Posterior cingulate gyrus (tissue), 11 donors: ENCODE measurements at regions not wholly inside any gene's neighbourhood (a gene's known extent, or its start where the extent isn't known, plus 50 kb on each side); places are given as distances from the start of the nearest gene placed in this dataset.
A peak's percentile ranks its signal among the peaks of the same experiment; 100 is the strongest.
"Not testable (repeated sequence)": the region's sequence is repeated elsewhere in the genome, so short reads cannot be mapped to it uniquely, and the experiment has no call there.

Experiments
- DNase-seq, 10 donors: peaks; one replicate each; pipeline versions ENCODE4 v3.0.0 to v3.0.0-alpha.2; 2020 to 2021; ENCODE audit warnings: mixed read lengths in 3 of 10
- intact Hi-C: fragments of 100-400 bp; cut with DNase I; formaldehyde crosslinking; loops from one replicate; pipeline ENCODE4 v1.15.1; 2023

DNA sequence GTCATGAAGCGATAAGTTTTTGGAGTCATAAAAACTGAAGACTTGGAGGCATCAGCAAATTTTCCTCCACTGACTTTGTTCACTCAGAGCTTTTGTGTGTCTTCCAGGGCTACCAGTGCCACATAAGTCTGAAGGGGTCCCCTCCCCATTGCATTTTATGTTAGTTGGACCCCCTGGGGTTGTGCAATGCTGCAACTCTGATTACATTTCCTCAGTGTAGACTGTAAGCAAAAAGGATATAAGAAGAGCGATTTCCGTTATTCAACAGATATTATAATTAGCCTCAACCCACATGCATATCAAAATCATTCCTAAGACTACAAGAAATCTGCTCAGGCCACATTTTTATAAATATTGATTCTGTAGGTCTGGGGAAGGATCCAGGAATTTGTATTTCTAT, 324.0 kb downstream of the TDRD3 start:
- intact Hi-C loops: no loop called here

DNA sequence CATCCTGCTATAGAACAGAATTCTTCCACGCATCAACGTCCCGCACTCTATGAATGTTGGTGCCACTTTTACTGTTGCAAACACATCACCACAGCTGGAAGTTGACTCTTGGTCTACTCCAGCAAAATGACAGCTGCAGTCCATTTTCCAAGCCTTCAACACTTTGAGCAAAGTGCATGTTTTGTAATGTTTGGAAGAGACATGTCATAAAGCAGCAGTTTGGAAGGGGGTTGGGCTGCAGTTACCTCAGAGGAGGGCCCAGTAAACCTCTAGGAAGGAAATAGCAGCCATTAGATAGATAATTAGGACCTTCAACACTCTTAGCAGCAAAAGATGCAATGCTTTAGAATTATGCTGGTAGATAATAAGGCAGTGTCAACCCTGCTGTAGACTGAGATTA, 323.6 kb downstream of the TDRD3 start:
- intact Hi-C loops: no loop called here
- no peak for DNase-seq

More for the DNA sequence above, 324.0 kb downstream of the TDRD3 start:
- no peak for DNase-seq

DNA sequence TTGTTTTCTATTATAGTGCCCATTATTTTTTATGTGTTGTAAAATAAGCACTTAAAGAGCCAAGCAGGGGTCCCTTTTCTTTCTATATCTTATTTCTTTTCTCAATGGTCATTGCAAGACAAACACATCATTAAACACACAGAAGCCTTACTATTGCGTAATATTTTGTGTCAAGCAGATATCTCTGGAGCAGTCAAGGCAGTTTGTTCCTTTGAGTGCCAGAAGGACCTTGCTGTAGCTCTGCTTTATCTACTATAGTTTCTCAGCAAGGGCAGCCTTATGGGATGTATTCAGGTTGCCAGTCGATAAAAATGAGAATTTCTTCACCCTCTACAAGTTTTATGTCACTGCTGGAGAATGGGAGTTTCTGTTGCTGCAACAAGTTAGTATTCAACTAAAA, 319.3 kb downstream of the TDRD3 start:
- intact Hi-C loops: no loop called here
- no peak for DNase-seq

- DNase-seq: no peak
- intact Hi-C loops: no loop called here
Observed at GRCh38 chr13:60707878-60708277, 310.9 kb downstream of the TDRD3 start.

DNA sequence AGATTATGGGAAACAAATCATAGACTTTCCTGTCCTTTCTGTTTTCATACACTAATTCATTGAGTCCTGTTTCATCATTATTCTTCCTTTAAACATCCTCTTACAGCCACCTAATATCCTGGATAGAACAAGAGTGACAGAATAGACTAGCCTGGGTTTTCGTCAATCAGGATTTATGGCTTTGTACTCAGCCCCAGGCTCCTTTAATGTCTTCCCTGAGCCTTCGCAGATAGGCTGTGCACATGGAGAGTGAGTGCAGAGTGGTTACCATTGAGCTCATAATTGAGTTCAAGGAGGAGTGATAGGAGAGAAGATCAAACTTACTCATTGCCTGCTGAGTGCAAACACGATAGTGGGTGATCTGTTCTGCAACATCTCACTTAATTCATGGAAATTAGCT, 304.9 kb downstream of the TDRD3 start:
- intact Hi-C loops: no loop called here
- no peak for DNase-seq

DNA sequence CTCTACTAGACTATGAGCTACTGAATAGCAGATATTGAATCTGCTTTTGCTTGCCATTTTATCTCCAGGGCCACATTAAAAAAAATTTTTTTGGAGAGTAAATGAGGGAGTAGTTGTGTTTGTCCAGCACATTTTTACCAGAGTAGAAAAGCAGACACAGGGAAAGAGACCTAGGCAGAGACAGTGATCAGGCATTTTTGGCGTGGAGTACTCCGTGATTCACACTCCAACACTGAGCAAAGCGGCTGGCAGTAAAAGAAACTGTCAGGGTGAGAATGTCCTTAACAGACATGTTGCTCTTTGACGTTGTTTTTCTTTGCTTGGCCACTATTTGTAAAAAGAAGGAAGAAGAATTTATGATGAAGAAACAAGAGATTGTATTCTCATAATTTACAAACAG, 304.0 kb downstream of the TDRD3 start:
- intact Hi-C loops: no loop called here

DNA sequence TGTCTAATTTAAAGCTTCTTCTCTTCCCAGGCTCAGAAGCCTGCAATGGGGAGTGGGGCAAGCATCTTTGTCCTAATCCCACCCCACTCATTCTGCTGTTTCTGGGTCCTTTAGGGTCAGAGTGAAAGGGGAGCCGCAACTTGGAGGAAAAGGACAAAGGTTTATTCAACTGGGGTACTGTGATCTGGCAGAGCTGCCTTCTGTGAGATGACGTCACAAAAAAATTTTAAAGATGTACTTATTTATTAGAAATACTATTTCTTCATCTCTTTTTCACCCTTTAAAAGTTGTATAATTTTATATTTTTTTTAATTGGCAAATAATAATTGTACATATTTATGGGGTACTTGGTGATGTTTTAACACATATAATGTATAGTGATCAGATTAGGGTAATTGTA, 302.6 kb downstream of the TDRD3 start:
- intact Hi-C loops: no loop called here
- no peak for DNase-seq

More for the DNA sequence above, 304.0 kb downstream of the TDRD3 start:
- no peak for DNase-seq

DNA sequence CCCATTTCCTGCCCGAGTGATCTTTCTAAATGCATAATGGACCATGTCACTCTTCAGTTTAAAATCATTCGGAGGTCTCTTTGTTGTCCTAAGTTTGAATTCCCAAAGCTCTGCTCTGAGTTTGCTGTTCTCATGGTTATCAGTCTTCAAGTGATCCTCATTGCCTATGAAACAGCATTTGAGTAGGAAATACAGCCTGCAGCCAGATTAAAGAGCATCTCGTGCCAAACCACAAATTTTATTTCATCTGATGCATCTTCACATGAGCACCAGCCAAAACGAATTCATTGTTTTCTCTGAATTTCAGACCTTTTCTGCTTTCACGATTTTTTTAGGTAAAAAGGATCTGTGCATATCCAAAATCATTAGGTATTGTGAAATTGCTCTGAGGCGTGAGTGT, 299.6 kb downstream of the TDRD3 start:
- intact Hi-C loops: no loop called here
- DNase-seq: no peak

GRCh38 chr13:60691268-60691667, 294.2 kb downstream of the TDRD3 start:
- DNase-seq: no peak
- intact Hi-C loops: no loop called here

- intact Hi-C loops: no loop called here
- no peak for DNase-seq
Observed at GRCh38 chr13:60690604-60691003, 293.6 kb downstream of the TDRD3 start.

- no peak for DNase-seq
- intact Hi-C loops: no loop called here
Observed at GRCh38 chr13:60689571-60689970, 292.6 kb downstream of the TDRD3 start.

DNA sequence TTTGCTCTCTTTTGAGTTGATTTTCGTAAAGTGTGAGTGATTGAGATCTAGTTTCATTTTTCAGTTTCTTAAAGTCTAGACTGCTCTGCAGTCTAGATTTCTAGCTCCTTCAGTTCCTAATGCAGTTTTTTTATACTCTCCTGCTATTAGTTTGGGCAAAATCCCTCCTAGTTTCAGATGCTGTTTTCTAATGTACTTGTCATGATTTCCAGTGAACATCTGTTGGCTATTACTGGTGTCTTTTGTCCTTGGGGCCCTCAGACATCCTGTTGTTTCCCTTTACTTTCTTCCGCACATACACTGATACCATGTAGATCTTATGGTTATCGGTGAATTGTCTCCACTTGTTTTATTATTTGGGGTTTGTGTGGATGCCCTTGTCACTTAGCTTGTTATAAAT, 292.1 kb downstream of the TDRD3 start:
- no peak for DNase-seq
- intact Hi-C loops: no loop called here

- intact Hi-C loops: no loop called here
- no peak for DNase-seq
Observed at GRCh38 chr13:60679928-60680694, 283.1 kb downstream of the TDRD3 start.

- no peak for DNase-seq
- intact Hi-C loops: no loop called here
Observed at GRCh38 chr13:60679131-60679530, 282.1 kb downstream of the TDRD3 start.

DNA sequence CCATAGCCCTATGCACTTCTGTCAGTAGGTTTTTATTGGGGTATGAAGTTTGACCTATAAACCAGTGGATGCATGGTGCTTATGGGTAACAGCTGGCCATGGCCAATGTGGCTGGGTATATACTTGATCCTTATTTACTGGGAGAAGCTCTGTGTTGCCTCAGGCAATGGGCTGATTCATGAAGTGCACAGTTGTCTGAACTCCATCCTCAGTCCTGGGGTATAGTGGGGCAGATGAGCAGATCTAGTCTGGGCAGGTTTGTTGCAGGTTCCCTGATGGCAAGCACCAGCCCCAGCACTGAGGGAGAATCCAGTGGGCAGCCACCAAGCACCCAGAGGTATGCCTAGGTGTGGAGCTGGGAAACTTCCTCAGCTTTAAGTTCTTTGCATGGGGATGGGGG, 274.4 kb downstream of the TDRD3 start:
- no peak for DNase-seq
- intact Hi-C loops: no loop called here

DNA sequence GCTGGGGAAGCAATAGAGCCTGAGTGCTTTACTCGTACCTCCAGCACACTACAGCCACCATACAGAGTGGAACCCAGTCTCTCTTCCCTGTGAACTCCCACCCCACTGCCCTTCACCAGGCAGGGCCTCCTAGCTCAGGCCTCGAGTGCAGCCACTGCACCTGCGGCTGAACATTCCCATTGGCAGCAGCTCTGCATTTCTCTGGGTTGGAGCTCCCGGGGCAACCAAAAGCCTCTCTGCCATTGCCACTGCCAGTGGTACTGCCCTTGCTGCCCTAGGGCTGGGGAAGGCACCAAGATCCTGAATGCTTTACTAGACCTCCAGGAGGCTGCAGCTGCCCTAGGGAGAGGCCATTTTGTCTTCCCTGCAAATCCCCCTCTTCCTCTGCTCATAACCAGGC, 266.8 kb downstream of the TDRD3 start:
- DNase-seq: no peak
- intact Hi-C loops: no loop called here

- intact Hi-C loops: no loop called here
- no peak for DNase-seq
Observed at GRCh38 chr13:60662595-60662994, 265.6 kb downstream of the TDRD3 start.

DNA sequence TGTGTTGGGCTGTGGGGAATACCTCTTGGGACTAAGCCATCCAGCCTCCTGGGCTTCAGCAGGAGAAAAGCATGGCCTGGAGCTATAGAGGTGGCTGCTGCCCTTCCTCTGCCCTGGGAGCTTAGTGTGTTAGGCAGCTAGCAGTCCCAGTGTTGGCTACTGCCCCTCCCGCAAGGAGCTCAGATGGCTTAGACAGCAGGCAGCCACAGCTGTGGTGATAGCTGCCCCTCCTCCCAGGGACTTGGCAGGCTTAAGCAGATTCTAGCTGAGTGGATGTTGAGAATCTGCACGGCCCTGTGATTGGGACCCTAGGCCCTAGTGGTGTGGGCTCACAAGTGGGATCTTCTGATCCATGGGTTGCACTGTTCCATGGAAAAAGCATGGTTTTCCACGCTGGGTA, 264.5 kb downstream of the TDRD3 start:
- DNase-seq: no peak
- intact Hi-C loops: no loop called here

DNA sequence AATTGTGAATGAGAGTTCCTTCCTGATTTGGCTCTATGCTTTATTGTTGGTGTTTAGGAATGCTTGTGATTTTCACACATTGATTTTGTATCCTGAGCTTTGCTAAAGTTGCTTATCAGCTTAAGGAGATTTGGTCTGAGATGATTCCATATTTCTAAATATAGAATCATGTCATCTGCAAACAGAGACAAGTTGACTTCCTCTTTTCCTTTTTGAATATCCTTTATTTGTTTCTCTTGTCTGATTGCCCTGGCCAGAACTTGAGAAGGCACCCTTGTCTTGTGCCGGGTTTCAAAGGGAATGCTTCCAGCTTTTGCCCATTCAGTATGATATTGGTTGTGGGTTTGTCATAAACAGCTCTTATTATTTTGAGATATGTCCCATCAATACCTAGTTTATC, 260.6 kb downstream of the TDRD3 start:
- intact Hi-C loops: loop anchor here (10.0 kb wide), 1 partner anchor 1297 kb away; no protein-coding TSS in a partner anchor

GRCh38 chr13:60655256-60655655, 258.2 kb downstream of the TDRD3 start:
- no peak for DNase-seq
- intact Hi-C loops: loop anchor here (10.0 kb wide), 1 partner anchor 1300 kb away; no protein-coding TSS in a partner anchor

More for the DNA sequence above, 260.6 kb downstream of the TDRD3 start:
- DNase-seq: not testable (repeated sequence)

DNA sequence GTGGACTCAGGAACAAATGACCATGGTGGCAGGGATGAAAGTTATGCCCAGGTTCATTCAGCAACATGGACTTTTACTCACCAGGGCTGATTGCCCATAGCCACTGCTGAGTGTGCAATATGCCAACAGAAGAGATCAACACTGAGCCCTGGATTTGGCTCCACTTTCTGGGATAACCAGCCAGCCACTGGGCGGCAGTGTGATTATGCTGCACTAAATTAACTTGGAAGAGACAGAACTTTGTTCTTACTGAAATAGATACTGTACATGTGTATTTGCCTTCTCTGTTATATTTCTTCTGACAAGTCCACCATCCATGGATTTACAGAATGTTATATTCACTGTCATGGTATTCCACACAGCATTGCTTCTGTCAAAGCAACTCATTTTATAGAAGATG, 257.4 kb downstream of the TDRD3 start:
- peak in 9 of 10 donors; percentile 32 to 93 (median 59) for DNase-seq
- intact Hi-C loops: loop anchor here (10.0 kb wide), 1 partner anchor 1300 kb away; no protein-coding TSS in a partner anchor

DNA sequence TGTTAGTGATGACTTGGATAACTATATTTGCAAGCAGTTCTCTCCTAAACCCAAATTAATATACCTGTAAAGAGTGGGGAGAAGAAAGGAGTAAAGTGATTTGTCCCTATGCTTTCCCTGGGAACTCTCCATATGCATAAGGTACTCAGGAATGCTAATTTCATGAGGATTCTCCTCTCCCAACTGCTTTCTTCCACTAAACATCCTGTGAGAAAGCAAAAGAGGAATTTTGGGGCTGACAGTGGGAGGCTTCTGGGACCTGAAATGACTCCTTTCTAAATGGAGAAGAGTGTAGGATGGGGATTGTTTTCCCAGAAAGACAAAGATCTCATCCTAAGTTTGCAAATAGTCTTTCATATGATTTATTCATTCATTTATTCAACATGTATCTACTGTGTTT, 250.5 kb downstream of the TDRD3 start:
- intact Hi-C loops: no loop called here
- no peak for DNase-seq

GRCh38 chr13:60646620-60647019, 249.6 kb downstream of the TDRD3 start:
- intact Hi-C loops: no loop called here
- DNase-seq: no peak
